ENCODE measurements at regions not wholly inside any gene's neighbourhood (a gene's known extent, or its start where the extent isn't known, plus 50 kb on each side); places are given as distances from the start of the nearest gene placed in this dataset.

GRCh38 chr14:106876711-106877110 lies 1350.3 kb downstream of the TMEM121 start:
- CTCF ChIA-PET, result no interaction called here
- Histone ChIP-seq H3K9ac (ENCODE audit: low read length) (no peak overlapping the region), H2AFZ (ENCODE audit: low read length) (no peak overlapping the region)

GRCh38 chr14:106877517-106877916 lies 1351.1 kb downstream of the TMEM121 start:
- no peak overlapping the region for H3K4me2 ChIP-seq (ENCODE audit: low read length)
- POLR2A ChIA-PET (ENCODE audit: unreplicated experiment), result no interaction called here
- H4K20me1 ChIP-seq (ENCODE audit: low read length), result no peaks in the 10 kb centered on the region
- no peak overlapping the region for H3K9ac ChIP-seq (ENCODE audit: low read length)
- TF ChIP-seq EZH2phosphoT487 (IDR thresholded peaks at IDR 0.05; ENCODE audit: borderline replicate concordance, low read length), result no peak
- no peak for TF ChIP-seq CTCF (conservative IDR thresholded peaks at IDR 0.05; ENCODE audit: low read depth, low read length)
- TF ChIP-seq EZH2 (IDR thresholded peaks at IDR 0.05; ENCODE audit: low read length, unreplicated experiment), result no peak
- H3K9me3 ChIP-seq (ENCODE audit: low read length), result no peaks in the 10 kb centered on the region
- H3F3A ChIP-seq (ENCODE audit: low read length, unreplicated experiment), result no peaks in the 10 kb centered on the region
- no peaks in the 10 kb centered on the region; the same call in 1 of the 2 replicates for H3K36me3 ChIP-seq (ENCODE audit: low read depth, low read length)
- DNase-seq (no peak), ATAC-seq (no peak)
- H3K9me2 ChIP-seq (replicated peaks; ENCODE audit: low read length), result no peaks in the 10 kb centered on the region
- H3K4me3 ChIP-seq (ENCODE audit: low read length), result no peak overlapping the region
- intact Hi-C loops (cut with micrococcal nuclease), result no loop called here
- BruUV-seq (replicated peaks), result no TSS peak
- CTCF ChIA-PET, result no interaction called here
- H3K79me2 ChIP-seq (ENCODE audit: low read length), result no peaks in the 10 kb centered on the region
- H3K27me3 ChIP-seq (ENCODE audit: low read length), result no peaks in the 10 kb centered on the region
- H3K27ac ChIP-seq (ENCODE audit: low read length), result no peak overlapping the region
- no peak overlapping the region for H2AFZ ChIP-seq (ENCODE audit: low read length)
- H3K4me1 ChIP-seq (ENCODE audit: insufficient read depth, low read length), result 0 out of 2 replicates have a peak, but pooled peaks cover 2% of the 10 kb centered on the region

More at GRCh38 chr14:106876711-106877110, 1350.3 kb downstream of the TMEM121 start:
- ATAC-seq, result no peak
- no peaks in the 10 kb centered on the region for H3F3A ChIP-seq (ENCODE audit: low read length, unreplicated experiment)
- H3K9me3 ChIP-seq (ENCODE audit: low read length), result no peaks in the 10 kb centered on the region
- H3K4me3 ChIP-seq (ENCODE audit: low read length), result no peak overlapping the region
- TF ChIP-seq EZH2phosphoT487 (IDR thresholded peaks at IDR 0.05; ENCODE audit: borderline replicate concordance, low read length), result no peak
- no peak for TF ChIP-seq EZH2 (IDR thresholded peaks at IDR 0.05; ENCODE audit: low read length, unreplicated experiment)
- TF ChIP-seq CTCF (conservative IDR thresholded peaks at IDR 0.05; ENCODE audit: low read depth, low read length), result no peak
- no peak for DNase-seq
- no peak overlapping the region for H3K4me2 ChIP-seq (ENCODE audit: low read length)
- no peaks in the 10 kb centered on the region; the same call in 1 of the 2 replicates for H3K36me3 ChIP-seq (ENCODE audit: low read depth, low read length)
- intact Hi-C loops (cut with micrococcal nuclease), result no loop called here
- BruUV-seq (replicated peaks), result no TSS peak
- H3K27me3 ChIP-seq (ENCODE audit: low read length), result no peaks in the 10 kb centered on the region
- no peak overlapping the region for H3K27ac ChIP-seq (ENCODE audit: low read length)
- no peaks in the 10 kb centered on the region for H3K9me2 ChIP-seq (replicated peaks; ENCODE audit: low read length)
- 0 out of 2 replicates have a peak, but pooled peaks cover 2% of the 10 kb centered on the region for H3K4me1 ChIP-seq (ENCODE audit: insufficient read depth, low read length)
- POLR2A ChIA-PET (ENCODE audit: unreplicated experiment), result no interaction called here
- H4K20me1 ChIP-seq (ENCODE audit: low read length), result no peaks in the 10 kb centered on the region
- no peaks in the 10 kb centered on the region for H3K79me2 ChIP-seq (ENCODE audit: low read length)

- no peaks in the 10 kb centered on the region for H3K27me3 ChIP-seq (ENCODE audit: low read length)
- H3K4me3 ChIP-seq (ENCODE audit: low read length), result no peak overlapping the region
- no peaks in the 10 kb centered on the region for H3K4me1 ChIP-seq (ENCODE audit: insufficient read depth, low read length)
- H3K9me3 ChIP-seq (ENCODE audit: low read length), result 0 out of 2 replicates have a peak, but pooled peaks cover 3% of the 10 kb centered on the region
- H3K9ac ChIP-seq (ENCODE audit: low read length), result no peak overlapping the region
- H3K79me2 ChIP-seq (ENCODE audit: low read length), result no peaks in the 10 kb centered on the region
- ChIA-PET CTCF (no interaction called here), POLR2A (ENCODE audit: unreplicated experiment) (no interaction called here)
- no peak overlapping the region for H3K27ac ChIP-seq (ENCODE audit: low read length)
- no peak for TF ChIP-seq EZH2 (IDR thresholded peaks at IDR 0.05; ENCODE audit: low read length, unreplicated experiment)
- TF ChIP-seq CTCF (conservative IDR thresholded peaks at IDR 0.05; ENCODE audit: low read depth, low read length), result peak; percentile 59
- no peak overlapping the region for H2AFZ ChIP-seq (ENCODE audit: low read length)
- no TSS peak for BruUV-seq (replicated peaks)
- no peaks in the 10 kb centered on the region for H4K20me1 ChIP-seq (ENCODE audit: low read length)
- intact Hi-C loops (cut with micrococcal nuclease), result no loop called here
- ATAC-seq (peak; percentile 33), DNase-seq (peak; percentile 35)
- H3K9me2 ChIP-seq (replicated peaks; ENCODE audit: low read length), result no peaks in the 10 kb centered on the region
- no peaks in the 10 kb centered on the region for H3F3A ChIP-seq (ENCODE audit: low read length, unreplicated experiment)
- H3K36me3 ChIP-seq (ENCODE audit: low read depth, low read length), result no peaks in the 10 kb centered on the region; the same call in 1 of the 2 replicates
- no peak overlapping the region for H3K4me2 ChIP-seq (ENCODE audit: low read length)
These were observed 1352.9 kb downstream of the TMEM121 start for GRCh38 chr14:106879241-106879640.
